K562 (cell line): ENCODE measurements at regions not wholly inside any gene's neighbourhood (a gene's known extent, or its start where the extent isn't known, plus 50 kb on each side); places are given as distances from the start of the nearest gene placed in this dataset.

Source experiments
- FOSL1 ChIP-seq: fragments of 200-800 bp; sonication (Bioruptor generic); conservative IDR thresholded peaks from 2 replicates; pipeline ENCODE4 v1.6.1; 2016; ENCODE audit warnings: missing genetic modification characterization, missing compliant biosample characterization
- SMAD3 ChIP-seq: fragments of 450-650 bp; formaldehyde crosslinking; conservative IDR thresholded peaks from 2 replicates; pipeline ENCODE4 v1.4.0; 2020; ENCODE audit warnings: mild to moderate bottlenecking
- XRCC5 ChIP-seq: fragments of 200-400 bp; formaldehyde crosslinking; IDR thresholded peaks from 2 replicates; pipeline ENCODE4 v1.6.1; 2017; ENCODE audit warnings: low read depth, mild to moderate bottlenecking, low read length
- ZNF282 ChIP-seq: sonication (generic); formaldehyde crosslinking; IDR thresholded peaks from 2 replicates; pipeline ENCODE4 v1.8.1; 2023; ENCODE audit warnings: missing genetic modification reagents
- TF ChIP-seq, protein P1 (sequence below), 2 experiments: fragments of 450-650 bp; IDR thresholded peaks; 2 replicates each; pipeline ENCODE4 v1.6.1; 2018; ENCODE audit warnings: mild to moderate bottlenecking in 2 of 2, low read depth in 1 of 2; ENCODE audit not compliant: partially characterized antibody in 2 of 2
- TF ChIP-seq, protein P2 (sequence below): sonication (generic); formaldehyde crosslinking; IDR thresholded peaks from 2 replicates; pipeline ENCODE4 v1.8.0; 2022; ENCODE audit warnings: mild to moderate bottlenecking, missing genetic modification reagents

DNA sequence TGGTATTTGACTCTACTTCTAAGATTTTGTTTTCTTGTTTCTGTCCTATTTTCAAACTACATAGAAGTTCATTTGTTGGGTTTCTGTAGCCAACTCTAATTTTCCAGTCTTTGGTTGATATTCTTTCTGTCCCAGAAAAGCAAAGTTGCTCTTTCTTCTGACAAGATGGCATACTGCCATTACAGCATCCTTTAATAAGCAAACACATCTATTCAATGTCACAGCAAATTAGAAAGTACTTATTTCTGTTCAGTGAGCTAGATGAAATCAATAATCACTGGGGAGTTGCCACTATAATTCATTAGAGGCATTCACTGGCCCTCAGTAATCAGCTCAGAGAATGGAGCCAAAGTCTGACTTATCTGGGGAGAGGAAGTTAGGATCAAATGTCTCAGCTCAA is 1258.0 kb upstream of the IGFBP7 start (continued):
- TF ChIP-seq, protein P1, sequence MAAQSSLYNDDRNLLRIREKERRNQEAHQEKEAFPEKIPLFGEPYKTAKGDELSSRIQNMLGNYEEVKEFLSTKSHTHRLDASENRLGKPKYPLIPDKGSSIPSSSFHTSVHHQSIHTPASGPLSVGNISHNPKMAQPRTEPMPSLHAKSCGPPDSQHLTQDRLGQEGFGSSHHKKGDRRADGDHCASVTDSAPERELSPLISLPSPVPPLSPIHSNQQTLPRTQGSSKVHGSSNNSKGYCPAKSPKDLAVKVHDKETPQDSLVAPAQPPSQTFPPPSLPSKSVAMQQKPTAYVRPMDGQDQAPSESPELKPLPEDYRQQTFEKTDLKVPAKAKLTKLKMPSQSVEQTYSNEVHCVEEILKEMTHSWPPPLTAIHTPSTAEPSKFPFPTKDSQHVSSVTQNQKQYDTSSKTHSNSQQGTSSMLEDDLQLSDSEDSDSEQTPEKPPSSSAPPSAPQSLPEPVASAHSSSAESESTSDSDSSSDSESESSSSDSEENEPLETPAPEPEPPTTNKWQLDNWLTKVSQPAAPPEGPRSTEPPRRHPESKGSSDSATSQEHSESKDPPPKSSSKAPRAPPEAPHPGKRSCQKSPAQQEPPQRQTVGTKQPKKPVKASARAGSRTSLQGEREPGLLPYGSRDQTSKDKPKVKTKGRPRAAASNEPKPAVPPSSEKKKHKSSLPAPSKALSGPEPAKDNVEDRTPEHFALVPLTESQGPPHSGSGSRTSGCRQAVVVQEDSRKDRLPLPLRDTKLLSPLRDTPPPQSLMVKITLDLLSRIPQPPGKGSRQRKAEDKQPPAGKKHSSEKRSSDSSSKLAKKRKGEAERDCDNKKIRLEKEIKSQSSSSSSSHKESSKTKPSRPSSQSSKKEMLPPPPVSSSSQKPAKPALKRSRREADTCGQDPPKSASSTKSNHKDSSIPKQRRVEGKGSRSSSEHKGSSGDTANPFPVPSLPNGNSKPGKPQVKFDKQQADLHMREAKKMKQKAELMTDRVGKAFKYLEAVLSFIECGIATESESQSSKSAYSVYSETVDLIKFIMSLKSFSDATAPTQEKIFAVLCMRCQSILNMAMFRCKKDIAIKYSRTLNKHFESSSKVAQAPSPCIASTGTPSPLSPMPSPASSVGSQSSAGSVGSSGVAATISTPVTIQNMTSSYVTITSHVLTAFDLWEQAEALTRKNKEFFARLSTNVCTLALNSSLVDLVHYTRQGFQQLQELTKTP (IDR thresholded peaks at IDR 0.05; ENCODE audit: low read depth in 1 of 2, partially characterized antibody in 2 of 2) = no peak
- no peak for TF ChIP-seq XRCC5
- no peak for TF ChIP-seq SMAD3 (CRISPR knock-in tag)
- no peak for TF ChIP-seq ZNF282 (CRISPR knock-in tag)
- TF ChIP-seq, protein P2, sequence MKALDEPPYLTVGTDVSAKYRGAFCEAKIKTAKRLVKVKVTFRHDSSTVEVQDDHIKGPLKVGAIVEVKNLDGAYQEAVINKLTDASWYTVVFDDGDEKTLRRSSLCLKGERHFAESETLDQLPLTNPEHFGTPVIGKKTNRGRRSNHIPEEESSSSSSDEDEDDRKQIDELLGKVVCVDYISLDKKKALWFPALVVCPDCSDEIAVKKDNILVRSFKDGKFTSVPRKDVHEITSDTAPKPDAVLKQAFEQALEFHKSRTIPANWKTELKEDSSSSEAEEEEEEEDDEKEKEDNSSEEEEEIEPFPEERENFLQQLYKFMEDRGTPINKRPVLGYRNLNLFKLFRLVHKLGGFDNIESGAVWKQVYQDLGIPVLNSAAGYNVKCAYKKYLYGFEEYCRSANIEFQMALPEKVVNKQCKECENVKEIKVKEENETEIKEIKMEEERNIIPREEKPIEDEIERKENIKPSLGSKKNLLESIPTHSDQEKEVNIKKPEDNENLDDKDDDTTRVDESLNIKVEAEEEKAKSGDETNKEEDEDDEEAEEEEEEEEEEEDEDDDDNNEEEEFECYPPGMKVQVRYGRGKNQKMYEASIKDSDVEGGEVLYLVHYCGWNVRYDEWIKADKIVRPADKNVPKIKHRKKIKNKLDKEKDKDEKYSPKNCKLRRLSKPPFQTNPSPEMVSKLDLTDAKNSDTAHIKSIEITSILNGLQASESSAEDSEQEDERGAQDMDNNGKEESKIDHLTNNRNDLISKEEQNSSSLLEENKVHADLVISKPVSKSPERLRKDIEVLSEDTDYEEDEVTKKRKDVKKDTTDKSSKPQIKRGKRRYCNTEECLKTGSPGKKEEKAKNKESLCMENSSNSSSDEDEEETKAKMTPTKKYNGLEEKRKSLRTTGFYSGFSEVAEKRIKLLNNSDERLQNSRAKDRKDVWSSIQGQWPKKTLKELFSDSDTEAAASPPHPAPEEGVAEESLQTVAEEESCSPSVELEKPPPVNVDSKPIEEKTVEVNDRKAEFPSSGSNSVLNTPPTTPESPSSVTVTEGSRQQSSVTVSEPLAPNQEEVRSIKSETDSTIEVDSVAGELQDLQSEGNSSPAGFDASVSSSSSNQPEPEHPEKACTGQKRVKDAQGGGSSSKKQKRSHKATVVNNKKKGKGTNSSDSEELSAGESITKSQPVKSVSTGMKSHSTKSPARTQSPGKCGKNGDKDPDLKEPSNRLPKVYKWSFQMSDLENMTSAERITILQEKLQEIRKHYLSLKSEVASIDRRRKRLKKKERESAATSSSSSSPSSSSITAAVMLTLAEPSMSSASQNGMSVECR (CRISPR knock-in tag) = no peak
- no peak for TF ChIP-seq FOSL1 (tag)
